ENCODE measurements at regions not wholly inside any gene's neighbourhood (a gene's known extent, or its start where the extent isn't known, plus 50 kb on each side); places are given as distances from the start of the nearest gene placed in this dataset.

DNA sequence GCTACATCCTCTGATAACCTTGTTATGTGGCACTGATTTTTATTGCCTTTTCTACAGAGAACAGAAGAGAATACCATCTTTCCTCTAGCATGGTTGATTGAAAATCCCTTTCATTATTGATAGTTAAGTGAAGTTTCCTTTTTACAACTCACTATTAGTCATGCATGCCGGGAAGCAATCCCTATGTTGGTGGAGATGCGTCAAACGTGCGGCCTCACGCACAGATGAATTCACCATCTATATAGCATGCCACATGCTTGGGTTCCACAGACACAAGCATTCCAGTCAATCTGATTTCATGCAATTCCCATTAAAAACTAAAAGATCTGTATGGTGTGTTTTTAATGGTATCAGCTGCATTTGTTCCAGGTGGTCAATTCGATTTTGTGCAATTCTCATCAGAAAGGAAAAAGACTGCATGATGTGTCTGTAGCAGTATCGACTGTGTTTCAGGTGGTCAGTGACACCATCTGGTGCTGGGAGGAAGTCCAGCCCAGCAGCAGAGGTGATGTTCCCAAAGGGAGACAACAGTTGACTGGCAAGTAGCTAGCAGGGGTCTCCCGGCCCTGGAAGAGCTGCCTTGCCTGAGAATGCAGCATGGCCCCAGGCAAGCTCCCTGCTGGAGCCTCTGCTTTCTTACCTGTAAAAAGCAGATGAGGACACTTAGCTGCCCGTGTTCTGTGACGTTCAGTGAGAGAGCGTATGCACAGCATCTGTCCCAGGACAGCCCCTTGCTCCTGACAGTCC lies 151.3 kb upstream of the NCK2 start:
- DNase-seq (ENCODE audit: low read depth in 6 of 9, low spot score in 9 of 9), result no peak
- H3K4me3 ChIP-seq (ENCODE audit: low read length in 2 of 2), result no peak overlapping the region
- peaks cover 0 to 4% of the 10 kb centered on the region in 2 donors for H3K9me3 ChIP-seq (ENCODE audit: control insufficient read depth in 2 of 2, insufficient read depth in 1 of 2, low read length in 1 of 2)
- H3K4me1 ChIP-seq (ENCODE audit: control insufficient read depth in 2 of 2, insufficient read depth in 2 of 2, low read length in 2 of 2), result peaks cover 0 to 5% of the 10 kb centered on the region in 2 donors
- WGBS, result 96% methylated on average over 11 of the region's 11 CpGs
- H3K36me3 ChIP-seq (ENCODE audit: control insufficient read depth in 2 of 2, insufficient read depth in 2 of 2, low read length in 1 of 2), result no peaks in the 10 kb centered on the region
- H3K27ac ChIP-seq (ENCODE audit: low read depth in 1 of 2, low read length in 1 of 2), result no peak overlapping the region
- no peaks in the 10 kb centered on the region for H3K27me3 ChIP-seq (ENCODE audit: control insufficient read depth in 2 of 2, insufficient read depth in 1 of 2, low read length in 1 of 2)

- H3K27me3 ChIP-seq (ENCODE audit: control insufficient read depth in 2 of 2, insufficient read depth in 1 of 2, low read length in 1 of 2), result no peaks in the 10 kb centered on the region
- peaks cover 0 to 2% of the 10 kb centered on the region in 2 donors for H3K4me1 ChIP-seq (ENCODE audit: control insufficient read depth in 2 of 2, insufficient read depth in 2 of 2, low read length in 2 of 2)
- H3K36me3 ChIP-seq (ENCODE audit: control insufficient read depth in 2 of 2, insufficient read depth in 2 of 2, low read length in 1 of 2), result no peaks in the 10 kb centered on the region
- H3K9me3 ChIP-seq (ENCODE audit: control insufficient read depth in 2 of 2, insufficient read depth in 1 of 2, low read length in 1 of 2), result peaks cover 0 to 4% of the 10 kb centered on the region in 2 donors
- H3K4me3 ChIP-seq (ENCODE audit: low read length in 2 of 2), result no peak overlapping the region
- H3K27ac ChIP-seq (ENCODE audit: low read depth in 1 of 2, low read length in 1 of 2), result no peak overlapping the region
- DNase-seq (ENCODE audit: low read depth in 6 of 9, low spot score in 9 of 9), result no peak
- WGBS, result 98% methylated on average over 6 of the region's 6 CpGs
Measured at GRCh38 chr2:105592288-105592687, 152.4 kb upstream of the NCK2 start.

- WGBS, result 87% methylated on average over 8 of the region's 8 CpGs
- H3K9me3 ChIP-seq (ENCODE audit: control insufficient read depth in 2 of 2, insufficient read depth in 1 of 2, low read length in 1 of 2), result peaks cover 0 to 4% of the 10 kb centered on the region in 2 donors
- no peak overlapping the region for H3K27ac ChIP-seq (ENCODE audit: low read depth in 1 of 2, low read length in 1 of 2)
- H3K36me3 ChIP-seq (ENCODE audit: control insufficient read depth in 2 of 2, insufficient read depth in 2 of 2, low read length in 1 of 2), result no peaks in the 10 kb centered on the region
- no peak for DNase-seq (ENCODE audit: low read depth in 6 of 9, low spot score in 9 of 9)
- H3K4me1 ChIP-seq (ENCODE audit: control insufficient read depth in 2 of 2, insufficient read depth in 2 of 2, low read length in 2 of 2), result no peaks in the 10 kb centered on the region
- H3K4me3 ChIP-seq (ENCODE audit: low read length in 2 of 2), result no peak overlapping the region
- no peaks in the 10 kb centered on the region for H3K27me3 ChIP-seq (ENCODE audit: control insufficient read depth in 2 of 2, insufficient read depth in 1 of 2, low read length in 1 of 2)
Measured at GRCh38 chr2:105590780-105591660, 153.7 kb upstream of the NCK2 start.

DNA sequence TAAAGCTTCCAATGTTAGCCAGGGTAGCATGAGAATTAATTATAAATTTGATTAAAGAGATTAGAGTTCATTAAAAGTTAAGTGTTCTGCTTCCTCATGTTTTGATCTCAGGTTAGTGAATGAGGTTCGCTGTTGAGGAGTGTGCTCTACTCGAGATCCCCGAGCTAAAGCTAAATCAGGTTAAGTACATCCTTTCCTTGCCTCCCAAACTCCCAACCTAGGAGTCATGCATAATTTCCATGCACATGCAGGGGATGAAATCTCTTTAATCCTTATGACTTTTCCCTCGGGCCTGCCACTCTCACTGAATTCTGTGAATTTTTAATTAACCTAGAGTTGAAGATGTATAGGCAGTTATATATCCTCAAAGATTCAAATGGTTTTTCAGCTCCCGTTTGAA lies 156.1 kb upstream of the NCK2 start:
- H3K27ac ChIP-seq (ENCODE audit: low read depth in 1 of 2, low read length in 1 of 2), result no peak overlapping the region
- no peak for DNase-seq (ENCODE audit: low read depth in 6 of 9, low spot score in 9 of 9)
- no peak overlapping the region for H3K4me3 ChIP-seq (ENCODE audit: low read length in 2 of 2)
- H3K27me3 ChIP-seq (ENCODE audit: control insufficient read depth in 2 of 2, insufficient read depth in 1 of 2, low read length in 1 of 2), result no peaks in the 10 kb centered on the region
- 96% methylated on average over 5 of the region's 5 CpGs for WGBS
- H3K9me3 ChIP-seq (ENCODE audit: control insufficient read depth in 2 of 2, insufficient read depth in 1 of 2, low read length in 1 of 2), result peaks cover 0 to 4% of the 10 kb centered on the region in 2 donors
- no peaks in the 10 kb centered on the region for H3K36me3 ChIP-seq (ENCODE audit: control insufficient read depth in 2 of 2, insufficient read depth in 2 of 2, low read length in 1 of 2)
- peaks cover 4 to 10% of the 10 kb centered on the region in 2 donors for H3K4me1 ChIP-seq (ENCODE audit: control insufficient read depth in 2 of 2, insufficient read depth in 2 of 2, low read length in 2 of 2)

DNA sequence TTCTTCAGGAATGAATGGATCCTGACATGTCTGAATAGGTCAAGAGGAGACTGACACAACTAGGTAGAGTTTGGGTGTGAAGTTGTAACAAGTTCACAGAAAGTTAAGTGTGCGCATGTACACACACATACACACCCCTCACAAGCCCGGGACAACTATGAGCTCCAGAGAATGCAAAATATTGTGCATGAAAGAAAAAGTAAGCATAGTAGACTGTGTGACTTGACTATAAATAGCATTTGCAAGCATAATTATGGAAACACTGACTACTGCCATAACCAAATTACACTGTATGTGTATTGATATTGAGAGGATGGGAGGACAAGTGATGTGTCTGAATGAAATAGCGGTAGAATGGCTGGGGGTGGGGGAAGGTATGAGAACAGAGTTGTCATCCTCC lies 157.1 kb upstream of the NCK2 start:
- Histone ChIP-seq H3K27me3 (ENCODE audit: control insufficient read depth in 2 of 2, insufficient read depth in 1 of 2, low read length in 1 of 2) (no peaks in the 10 kb centered on the region), H3K36me3 (ENCODE audit: control insufficient read depth in 2 of 2, insufficient read depth in 2 of 2, low read length in 1 of 2) (no peaks in the 10 kb centered on the region), H3K4me3 (ENCODE audit: low read length in 2 of 2) (no peak overlapping the region), H3K9me3 (ENCODE audit: control insufficient read depth in 2 of 2, insufficient read depth in 1 of 2, low read length in 1 of 2) (peaks cover 0 to 4% of the 10 kb centered on the region in 2 donors), H3K4me1 (ENCODE audit: control insufficient read depth in 2 of 2, insufficient read depth in 2 of 2, low read length in 2 of 2) (peaks cover 4 to 10% of the 10 kb centered on the region in 2 donors), H3K27ac (ENCODE audit: low read depth in 1 of 2, low read length in 1 of 2) (no peak overlapping the region)
- no peak for DNase-seq (ENCODE audit: low read depth in 6 of 9, low spot score in 9 of 9)
- 80% methylated on average over 3 of the region's 3 CpGs for WGBS

DNA sequence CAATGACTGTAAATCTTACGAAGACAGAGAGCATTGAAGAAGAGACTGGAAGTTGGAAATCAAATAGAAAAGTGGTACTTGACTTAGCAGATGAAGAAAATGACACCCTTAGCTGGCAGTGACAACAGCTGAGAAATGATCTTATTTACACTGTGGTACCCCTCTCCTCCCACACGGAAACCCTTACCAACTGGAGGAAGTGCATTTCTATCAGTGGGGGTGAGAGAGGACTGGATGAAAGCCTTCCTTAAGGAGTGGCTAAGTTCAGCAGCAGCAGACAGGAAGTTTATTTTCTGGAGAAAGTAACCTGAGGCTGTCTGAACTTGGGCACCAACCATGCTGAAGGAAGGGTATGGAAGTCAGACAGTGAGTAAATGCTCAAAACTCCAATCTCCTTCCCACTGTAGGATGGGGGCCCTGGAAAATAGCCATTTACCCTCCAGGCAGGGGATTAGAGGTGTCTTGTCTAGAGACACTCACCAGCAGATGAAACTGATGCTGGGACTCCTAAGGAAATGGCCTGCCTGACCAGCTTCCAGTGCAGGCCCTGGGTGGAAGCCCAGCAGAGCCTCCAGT lies 160.2 kb upstream of the NCK2 start:
- Histone ChIP-seq H3K36me3 (ENCODE audit: control insufficient read depth in 2 of 2, insufficient read depth in 2 of 2, low read length in 1 of 2) (no peaks in the 10 kb centered on the region), H3K27me3 (ENCODE audit: control insufficient read depth in 2 of 2, insufficient read depth in 1 of 2, low read length in 1 of 2) (no peaks in the 10 kb centered on the region), H3K27ac (ENCODE audit: low read depth in 1 of 2, low read length in 1 of 2) (peak overlapping the region in 1 of 2 donors; percentile 7), H3K4me3 (ENCODE audit: low read length in 2 of 2) (no peak overlapping the region), H3K9me3 (ENCODE audit: control insufficient read depth in 2 of 2, insufficient read depth in 1 of 2, low read length in 1 of 2) (peaks cover 0 to 7% of the 10 kb centered on the region in 2 donors), H3K4me1 (ENCODE audit: control insufficient read depth in 2 of 2, insufficient read depth in 2 of 2, low read length in 2 of 2) (peaks cover 4 to 10% of the 10 kb centered on the region in 2 donors)
- 52% methylated on average over 2 of the region's 2 CpGs for WGBS
- peak in 3 of 9 donors; percentile 16 to 54 (median 32) for DNase-seq (ENCODE audit: low read depth in 6 of 9, low spot score in 9 of 9)

DNA sequence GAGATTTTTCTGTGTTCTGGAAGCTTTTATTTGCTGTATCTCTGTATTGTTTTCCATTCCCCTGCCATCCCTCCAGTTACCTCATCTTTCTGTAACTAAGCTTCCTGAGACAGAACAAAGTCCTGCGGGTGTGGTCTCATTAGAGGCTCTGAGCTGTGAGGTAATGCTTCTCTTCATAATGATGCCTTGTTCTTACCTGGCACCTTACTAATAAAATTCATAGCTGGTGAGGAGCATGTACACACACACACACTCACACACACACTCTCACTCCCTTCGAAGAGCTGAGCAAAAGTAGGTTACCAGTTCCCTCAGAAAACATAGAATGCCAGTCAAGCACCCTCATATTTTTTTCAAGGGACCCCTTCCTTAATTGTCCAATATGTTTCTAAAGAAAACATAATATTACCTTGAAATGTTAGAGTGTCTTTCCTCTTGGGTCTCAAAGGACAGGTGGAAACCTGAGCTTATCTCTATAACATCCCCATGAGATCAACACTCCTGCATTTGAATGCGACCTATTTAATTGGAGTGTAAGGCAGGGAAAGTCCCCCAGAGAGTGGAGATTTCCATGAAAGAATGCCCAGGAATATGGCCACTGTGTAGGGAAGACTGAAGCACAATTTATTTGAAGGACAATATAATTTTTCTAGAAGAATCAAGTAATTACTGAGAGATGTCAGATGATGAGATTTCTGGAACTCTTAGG lies 161.6 kb upstream of the NCK2 start:
- peaks cover 0 to 3% of the 10 kb centered on the region in 2 donors for H3K9me3 ChIP-seq (ENCODE audit: control insufficient read depth in 2 of 2, insufficient read depth in 1 of 2, low read length in 1 of 2)
- WGBS, result 96% methylated on average over 3 of the region's 3 CpGs
- no peak for DNase-seq (ENCODE audit: low read depth in 6 of 9, low spot score in 9 of 9)
- no peaks in the 10 kb centered on the region for H3K27me3 ChIP-seq (ENCODE audit: control insufficient read depth in 2 of 2, insufficient read depth in 1 of 2, low read length in 1 of 2)
- no peak overlapping the region for H3K27ac ChIP-seq (ENCODE audit: low read depth in 1 of 2, low read length in 1 of 2)
- H3K36me3 ChIP-seq (ENCODE audit: control insufficient read depth in 2 of 2, insufficient read depth in 2 of 2, low read length in 1 of 2), result no peaks in the 10 kb centered on the region
- peaks cover 4 to 10% of the 10 kb centered on the region in 2 donors for H3K4me1 ChIP-seq (ENCODE audit: control insufficient read depth in 2 of 2, insufficient read depth in 2 of 2, low read length in 2 of 2)
- H3K4me3 ChIP-seq (ENCODE audit: low read length in 2 of 2), result no peak overlapping the region

- no peaks in the 10 kb centered on the region for H3K27me3 ChIP-seq (ENCODE audit: control insufficient read depth in 2 of 2, insufficient read depth in 1 of 2, low read length in 1 of 2)
- no peaks in the 10 kb centered on the region for H3K36me3 ChIP-seq (ENCODE audit: control insufficient read depth in 2 of 2, insufficient read depth in 2 of 2, low read length in 1 of 2)
- peaks cover 4 to 15% of the 10 kb centered on the region in 2 donors for H3K4me1 ChIP-seq (ENCODE audit: control insufficient read depth in 2 of 2, insufficient read depth in 2 of 2, low read length in 2 of 2)
- no peak for DNase-seq (ENCODE audit: low read depth in 6 of 9, low spot score in 9 of 9)
- WGBS, result 99% methylated on average over 3 of the region's 3 CpGs
- H3K9me3 ChIP-seq (ENCODE audit: control insufficient read depth in 2 of 2, insufficient read depth in 1 of 2, low read length in 1 of 2), result peaks cover 0 to 3% of the 10 kb centered on the region in 2 donors
- H3K27ac ChIP-seq (ENCODE audit: low read depth in 1 of 2, low read length in 1 of 2), result no peak overlapping the region
- no peak overlapping the region for H3K4me3 ChIP-seq (ENCODE audit: low read length in 2 of 2)
Measured at GRCh38 chr2:105581555-105581944, 163.2 kb upstream of the NCK2 start.

Measured in thymus (tissue), 11 donors.